Naive thymus-derived CD4-positive, alpha-beta T cell (primary cell): ENCODE measurements at regions not wholly inside any gene's neighbourhood (a gene's known extent, or its start where the extent isn't known, plus 50 kb on each side); places are given as distances from the start of the nearest gene placed in this dataset.

Source experiments
- ATAC-seq: fragments of 150-1000 bp; cut with Tn5 transposase; 2 replicates; pipeline ENCODE4 v1.10.0; 2021; ENCODE audit warnings: mild to moderate bottlenecking, moderate library complexity
- CTCF ChIA-PET: fragments of 350-600 bp; sonication (Branson Sonifier 250); formaldehyde crosslinking; loops from one replicate; lab custom pipeline; 2021; ENCODE audit warnings: antibody characterized with exemption; lab: Charles Lee
- POLR2A ChIA-PET: fragments of 350-600 bp; sonication (Branson Sonifier 250); formaldehyde crosslinking; loops from one replicate; lab custom pipeline; 2021; ENCODE audit warnings: antibody characterized with exemption, inconsistent platforms; lab: Charles Lee
- DNase-seq, 9 donors: peaks; one replicate each; pipeline versions ENCODE4 v3.0.0 to v3.0.0-alpha.2; 2020 to 2022; ENCODE audit warnings: mixed read lengths in 1 of 9
- H3K27ac ChIP-seq: one replicate; pipeline ENCODE4 v1.7.0; 2013; ENCODE audit warnings: mild to moderate bottlenecking, low read depth, low read length, moderate library complexity
- H3K27me3 ChIP-seq, 2 donors: one replicate each; pipeline ENCODE4 v1.7.0; 2013; ENCODE audit warnings: low read length in 2 of 2, mild to moderate bottlenecking in 2 of 2, moderate library complexity in 2 of 2; ENCODE audit not compliant: control insufficient read depth in 2 of 2, insufficient read depth in 2 of 2
- H3K36me3 ChIP-seq, 3 experiments: 1 replicate in 2 of 3; 2 replicates in 1 of 3; pipeline ENCODE4 v1.7.0; 2013; ENCODE audit warnings: low read length in 3 of 3, mild to moderate bottlenecking in 3 of 3, moderate library complexity in 1 of 3; ENCODE audit not compliant: insufficient read depth in 3 of 3, control insufficient read depth in 2 of 3
- H3K4me1 ChIP-seq, 2 donors: one replicate each; pipeline ENCODE4 v1.7.0; 2013; ENCODE audit warnings: low read length in 2 of 2, mild to moderate bottlenecking in 2 of 2, moderate library complexity in 1 of 2; ENCODE audit not compliant: control insufficient read depth in 2 of 2, insufficient read depth in 2 of 2
- H3K4me3 ChIP-seq: 2 replicates; pipeline ENCODE4 v1.7.0; 2013; ENCODE audit warnings: mild to moderate bottlenecking, low read length
- H3K9me3 ChIP-seq, 3 experiments: 1 replicate in 2 of 3; 2 replicates in 1 of 3; pipeline ENCODE4 v1.7.0; 2013; ENCODE audit warnings: low read length in 3 of 3; ENCODE audit not compliant: control insufficient read depth in 2 of 3
- H3K27ac Mint-ChIP-seq, 9 donors: one replicate each; pipeline ENCODE4 v1.8.0; 2020 to 2022; ENCODE audit warnings: mixed read lengths in 9 of 9, mild to moderate bottlenecking in 8 of 9, moderate library complexity in 5 of 9, inconsistent platforms in 2 of 9
- H3K27me3 Mint-ChIP-seq, 5 donors: one replicate each; pipeline ENCODE4 v1.8.0; 2021 to 2022; ENCODE audit warnings: mixed read lengths in 5 of 5, mild to moderate bottlenecking in 1 of 5
- H3K36me3 Mint-ChIP-seq, 5 donors: one replicate each; pipeline ENCODE4 v1.8.0; 2020 to 2022; ENCODE audit warnings: mixed read lengths in 5 of 5, mild to moderate bottlenecking in 3 of 5, inconsistent platforms in 1 of 5
- H3K4me1 Mint-ChIP-seq, 7 donors: one replicate each; pipeline ENCODE4 v1.8.0; 2020 to 2022; ENCODE audit warnings: mixed read lengths in 7 of 7, mild to moderate bottlenecking in 3 of 7, inconsistent platforms in 1 of 7
- H3K4me3 Mint-ChIP-seq, 10 donors: one replicate each; pipeline ENCODE4 v1.8.0; 2020 to 2022; ENCODE audit warnings: mild to moderate bottlenecking in 10 of 10, mixed read lengths in 10 of 10, moderate library complexity in 6 of 10, inconsistent platforms in 2 of 10
- H3K9me3 Mint-ChIP-seq, 11 donors: one replicate each; pipeline ENCODE4 v1.8.0; 2020 to 2022; ENCODE audit warnings: mixed read lengths in 11 of 11, mild to moderate bottlenecking in 4 of 11, inconsistent platforms in 1 of 11, moderate library complexity in 1 of 11
- intact Hi-C, 2 donors: fragments of 100-400 bp; cut with micrococcal nuclease; formaldehyde crosslinking; loops; one replicate each; pipeline ENCODE4 v1.15.1; 2023

DNA sequence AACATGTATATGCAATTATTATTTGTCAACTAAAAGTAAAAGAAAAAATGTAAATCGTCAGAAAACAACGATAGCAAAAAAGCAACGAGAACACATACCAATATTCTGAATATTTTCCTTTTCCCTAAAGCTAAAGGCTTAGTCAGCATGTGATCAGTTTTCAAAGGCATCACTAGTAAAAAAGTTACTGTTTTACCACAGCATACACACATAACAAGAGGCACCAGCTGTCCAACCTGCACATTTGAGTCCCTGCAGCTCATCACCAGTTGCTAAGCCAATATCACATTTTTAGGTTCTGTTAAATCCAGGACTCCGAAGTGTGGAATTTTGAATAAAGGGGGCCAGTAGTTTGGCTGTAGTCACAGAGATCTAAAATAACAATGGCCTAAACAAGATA lies 203.8 kb downstream of the ADGRA3 start:
- Histone ChIP-seq H3K36me3 (no peaks in the 10 kb centered on the region), H3K27ac (no peak overlapping the region), H3K4me1 (no peaks in the 10 kb centered on the region), H3K4me3 (no peak overlapping the region), H3K9me3 (no peaks in the 10 kb centered on the region), H3K27me3 (no peaks in the 10 kb centered on the region)
- Mint-ChIP-seq H3K36me3 (no peaks in the 10 kb centered on the region), H3K27me3 (no peaks in the 10 kb centered on the region), H3K9me3 (peaks cover 0 to 6% (median 0%) of the 10 kb centered on the region in 11 donors), H3K4me3 (no peak overlapping the region), H3K27ac (no peak overlapping the region), H3K4me1 (no peaks in the 10 kb centered on the region)
- ChIA-PET POLR2A (no interaction called here), CTCF (no interaction called here)
- no peak for ATAC-seq
- DNase-seq = no peak
- intact Hi-C loops = no loop called here

DNA sequence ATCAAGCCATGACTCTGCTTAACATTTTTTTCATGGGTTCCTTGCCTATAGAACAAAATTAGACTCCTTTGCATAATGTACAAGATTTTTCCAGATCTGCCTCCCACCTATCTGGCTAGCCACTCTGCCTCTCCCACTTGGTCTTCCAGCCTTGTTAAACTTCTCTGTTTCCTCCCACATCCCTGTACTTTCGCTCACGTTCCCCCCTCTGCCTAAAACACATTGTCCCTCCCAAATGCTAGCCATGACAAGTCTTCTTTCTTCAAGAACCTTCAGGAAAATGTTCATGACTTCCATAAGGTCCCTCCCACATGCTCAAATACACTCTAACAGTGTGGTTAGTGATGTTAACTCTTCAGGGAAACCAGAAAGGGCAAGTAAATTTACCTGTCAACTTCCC lies 214.6 kb downstream of the ADGRA3 start:
- ChIA-PET CTCF (no interaction called here), POLR2A (no interaction called here)
- H3K27ac Mint-ChIP-seq = no peak overlapping the region
- Histone ChIP-seq H3K27me3 (no peaks in the 10 kb centered on the region), H3K9me3 (peaks cover 0 to 14% (median 0%) of the 10 kb centered on the region in 3 experiments), H3K36me3 (no peaks in the 10 kb centered on the region), H3K4me1 (no peaks in the 10 kb centered on the region), H3K27ac (no peak overlapping the region), H3K4me3 (no peak overlapping the region)
- H3K36me3 Mint-ChIP-seq = peaks cover 0 to 11% (median 4%) of the 10 kb centered on the region in 5 donors
- intact Hi-C loops = no loop called here
- peaks cover 7 to 42% (median 17%) of the 10 kb centered on the region in 11 donors for H3K9me3 Mint-ChIP-seq
- DNase-seq = no peak
- H3K4me3 Mint-ChIP-seq = no peak overlapping the region
- no peaks in the 10 kb centered on the region for H3K4me1 Mint-ChIP-seq
- H3K27me3 Mint-ChIP-seq = peaks cover 0 to 8% (median 0%) of the 10 kb centered on the region in 5 donors
- ATAC-seq = no peak

DNA sequence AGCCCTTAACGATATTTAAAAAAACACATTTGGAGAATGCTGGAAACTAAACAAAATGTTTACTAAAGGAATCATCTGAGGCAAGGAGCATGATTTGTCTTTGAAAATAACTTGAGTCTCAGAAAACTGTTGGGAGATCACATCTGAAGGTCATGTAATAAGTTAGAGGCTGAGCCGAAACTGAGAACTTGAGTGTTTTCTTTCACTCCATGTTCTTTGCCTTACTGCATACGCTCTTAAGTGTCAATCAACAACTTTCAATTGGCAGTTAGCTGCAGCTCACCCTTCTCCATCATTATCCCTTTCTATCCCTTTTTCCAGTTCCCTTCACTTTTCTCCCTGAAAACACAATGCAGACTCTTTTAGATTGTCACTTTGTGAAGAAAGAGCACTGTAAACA lies 216.2 kb downstream of the ADGRA3 start:
- Histone ChIP-seq H3K27ac (no peak overlapping the region), H3K9me3 (peaks cover 0 to 13% (median 0%) of the 10 kb centered on the region in 3 experiments), H3K4me3 (no peak overlapping the region), H3K4me1 (no peaks in the 10 kb centered on the region), H3K36me3 (no peaks in the 10 kb centered on the region), H3K27me3 (no peaks in the 10 kb centered on the region)
- intact Hi-C loops = no loop called here
- peaks cover 0 to 7% (median 4%) of the 10 kb centered on the region in 5 donors for H3K36me3 Mint-ChIP-seq
- DNase-seq (no peak), ATAC-seq (no peak)
- peaks cover 7 to 29% (median 13%) of the 10 kb centered on the region in 11 donors for H3K9me3 Mint-ChIP-seq
- no peak overlapping the region for H3K27ac Mint-ChIP-seq
- H3K4me3 Mint-ChIP-seq = no peak overlapping the region
- H3K4me1 Mint-ChIP-seq = no peaks in the 10 kb centered on the region
- H3K27me3 Mint-ChIP-seq = peaks cover 0 to 8% (median 0%) of the 10 kb centered on the region in 5 donors
- ChIA-PET POLR2A (no interaction called here), CTCF (no interaction called here)

DNA sequence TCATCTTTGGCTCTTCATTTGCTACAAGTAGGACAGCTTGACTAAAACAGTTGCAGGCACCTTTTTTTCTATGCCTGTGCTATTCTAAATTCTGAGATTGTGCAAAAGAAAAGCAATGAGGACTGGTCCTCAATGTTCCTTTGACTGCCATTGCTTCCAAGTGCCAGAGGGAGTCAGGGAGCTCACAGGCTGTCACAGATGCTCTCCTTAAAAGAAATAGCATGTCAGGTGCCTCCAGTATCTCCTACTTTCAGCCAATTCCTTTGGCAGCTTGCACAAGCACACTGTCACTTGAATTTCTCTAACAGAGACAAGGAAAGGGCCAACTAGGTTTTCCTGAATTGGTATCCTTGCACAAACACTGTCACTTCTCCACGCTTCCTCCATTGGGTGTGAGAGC lies 228.2 kb downstream of the ADGRA3 start:
- POLR2A ChIA-PET = no interaction called here

DNA sequence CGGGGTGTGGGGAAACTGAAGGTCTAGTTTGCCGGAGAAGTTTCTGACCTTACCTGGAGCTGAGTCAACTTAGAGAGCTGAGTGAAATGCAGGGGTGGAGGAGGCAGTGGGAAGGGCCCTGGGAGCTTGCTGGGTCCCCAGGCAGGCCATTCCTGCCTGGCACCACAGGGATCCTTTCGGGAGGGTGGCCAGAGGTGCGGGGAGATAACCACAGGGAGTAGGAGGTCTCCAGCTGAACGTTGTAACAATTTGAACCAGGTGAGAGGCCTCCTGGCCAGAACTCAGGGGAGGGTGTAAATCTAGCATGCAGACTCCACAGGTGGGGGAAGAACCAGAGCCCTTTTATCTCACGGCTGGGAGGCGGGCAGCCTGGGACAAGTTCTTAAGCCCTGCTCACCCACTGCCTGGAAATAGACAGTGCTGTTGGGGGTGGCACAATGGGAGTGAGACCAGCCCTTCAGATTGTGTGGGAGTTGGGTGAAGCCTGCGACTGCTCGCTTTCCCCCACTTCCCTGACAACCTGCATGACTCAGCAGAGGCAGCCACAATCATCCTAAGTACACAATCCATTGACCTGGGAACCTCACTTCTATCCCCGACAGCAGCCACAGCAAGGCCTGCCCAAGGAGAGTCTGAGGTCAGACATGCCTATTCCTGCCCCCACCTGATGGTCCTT lies 247.4 kb downstream of the ADGRA3 start:
- Mint-ChIP-seq H3K36me3 (no peaks in the 10 kb centered on the region), H3K4me3 (no peak overlapping the region), H3K4me1 (no peaks in the 10 kb centered on the region), H3K9me3 (peaks cover 3 to 37% (median 9%) of the 10 kb centered on the region in 11 donors), H3K27ac (no peak overlapping the region), H3K27me3 (peaks cover 0 to 2% (median 0%) of the 10 kb centered on the region in 5 donors)
- DNase-seq = no peak
- ChIA-PET POLR2A (no interaction called here), CTCF (no interaction called here)
- no peak overlapping the region for H3K4me3 ChIP-seq
- intact Hi-C loops = no loop called here
- no peaks in the 10 kb centered on the region for H3K27me3 ChIP-seq
- H3K9me3 ChIP-seq = no peaks in the 10 kb centered on the region
- no peaks in the 10 kb centered on the region for H3K36me3 ChIP-seq
- H3K4me1 ChIP-seq = no peaks in the 10 kb centered on the region
- no peak overlapping the region for H3K27ac ChIP-seq
- ATAC-seq = no peak

More for the DNA sequence above, 228.2 kb downstream of the ADGRA3 start:
- Histone ChIP-seq H3K27ac (no peak overlapping the region), H3K4me1 (no peaks in the 10 kb centered on the region), H3K27me3 (no peaks in the 10 kb centered on the region), H3K9me3 (peaks cover 0 to 7% (median 0%) of the 10 kb centered on the region in 3 experiments), H3K36me3 (no peaks in the 10 kb centered on the region), H3K4me3 (no peak overlapping the region)
- H3K27ac Mint-ChIP-seq = no peak overlapping the region
- peaks cover 0 to 3% (median 0%) of the 10 kb centered on the region in 7 donors for H3K4me1 Mint-ChIP-seq
- DNase-seq = no peak
- CTCF ChIA-PET = no interaction called here
- ATAC-seq = no peak
- peaks cover 0 to 18% (median 7%) of the 10 kb centered on the region in 11 donors for H3K9me3 Mint-ChIP-seq
- intact Hi-C loops = no loop called here
- no peak overlapping the region for H3K4me3 Mint-ChIP-seq
- peaks cover 0 to 14% (median 4%) of the 10 kb centered on the region in 5 donors for H3K27me3 Mint-ChIP-seq
- H3K36me3 Mint-ChIP-seq = peaks cover 0 to 5% (median under 1%) of the 10 kb centered on the region in 5 donors

DNA sequence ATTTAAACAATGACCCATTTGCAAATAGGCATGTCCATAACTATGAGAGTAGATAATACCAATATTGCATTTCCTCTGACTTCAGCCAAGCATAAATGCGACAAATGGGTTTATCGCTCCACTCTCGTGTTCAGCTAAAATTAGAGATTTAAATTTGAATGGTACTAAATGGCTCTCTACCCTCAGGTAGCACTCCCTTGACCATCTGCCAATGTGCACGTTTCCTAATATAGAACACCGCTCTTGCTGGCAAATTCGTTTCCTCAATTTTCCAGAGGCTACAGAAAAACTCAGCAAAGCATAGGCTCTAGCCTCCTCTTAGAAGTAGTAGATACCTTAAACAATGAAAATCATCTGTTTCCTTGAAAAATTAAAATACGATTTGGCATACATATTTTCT lies 251.6 kb downstream of the ADGRA3 start:
- Histone ChIP-seq H3K36me3 (no peaks in the 10 kb centered on the region), H3K4me1 (no peaks in the 10 kb centered on the region), H3K27me3 (no peaks in the 10 kb centered on the region), H3K4me3 (no peak overlapping the region), H3K9me3 (no peaks in the 10 kb centered on the region), H3K27ac (no peak overlapping the region)
- H3K9me3 Mint-ChIP-seq = peaks cover 1 to 33% (median 13%) of the 10 kb centered on the region in 11 donors
- peaks cover 0 to 5% (median 0%) of the 10 kb centered on the region in 5 donors for H3K27me3 Mint-ChIP-seq
- no peak overlapping the region for H3K4me3 Mint-ChIP-seq
- ChIA-PET POLR2A (no interaction called here), CTCF (no interaction called here)
- H3K27ac Mint-ChIP-seq = no peak overlapping the region
- intact Hi-C loops = no loop called here
- H3K4me1 Mint-ChIP-seq = peaks cover 0 to 2% (median 0%) of the 10 kb centered on the region in 7 donors
- DNase-seq = no peak
- ATAC-seq = no peak
- peaks cover 0 to 2% (median 0%) of the 10 kb centered on the region in 5 donors for H3K36me3 Mint-ChIP-seq

DNA sequence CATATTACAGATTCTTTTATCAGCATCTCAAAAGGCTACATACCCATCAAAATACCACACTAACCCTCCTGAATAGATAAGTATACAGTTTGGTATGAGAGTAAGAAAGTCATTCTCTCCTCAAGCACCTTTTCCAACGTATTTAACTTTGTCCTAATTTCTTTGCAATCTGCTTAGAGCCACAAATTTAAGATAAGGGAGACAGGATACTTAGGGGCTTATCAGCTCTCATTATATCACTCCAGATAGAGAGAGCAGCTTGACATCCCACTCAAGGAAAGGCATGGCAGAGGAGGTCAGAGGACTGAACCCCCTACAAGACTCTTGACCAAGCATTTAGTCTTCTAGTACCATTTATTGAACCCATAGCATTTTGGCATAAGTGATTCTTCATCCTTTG lies 262.4 kb downstream of the ADGRA3 start:
- H3K36me3 Mint-ChIP-seq = peaks cover 0 to 5% (median 0%) of the 10 kb centered on the region in 5 donors
- H3K27ac ChIP-seq = no peak overlapping the region
- no peaks in the 10 kb centered on the region for H3K36me3 ChIP-seq
- intact Hi-C loops = no loop called here
- H3K27me3 ChIP-seq = no peaks in the 10 kb centered on the region
- ChIA-PET CTCF (no interaction called here), POLR2A (no interaction called here)
- ATAC-seq (no peak), DNase-seq (no peak)
- H3K27me3 Mint-ChIP-seq = peaks cover 0 to 8% (median 0%) of the 10 kb centered on the region in 5 donors
- peaks cover 0 to 18% (median 0%) of the 10 kb centered on the region in 11 donors for H3K9me3 Mint-ChIP-seq
- H3K4me1 ChIP-seq = no peaks in the 10 kb centered on the region
- H3K27ac Mint-ChIP-seq = no peak overlapping the region
- no peak overlapping the region for H3K4me3 ChIP-seq
- H3K9me3 ChIP-seq = no peaks in the 10 kb centered on the region
- H3K4me1 Mint-ChIP-seq = no peaks in the 10 kb centered on the region
- H3K4me3 Mint-ChIP-seq = no peak overlapping the region
